ENCODE measurements at regions not wholly inside any gene's neighbourhood (a gene's known extent, or its start where the extent isn't known, plus 50 kb on each side); places are given as distances from the start of the nearest gene placed in this dataset.

- BruUV-seq (replicated peaks), result no TSS peak
- DNase-seq (ENCODE audit: low spot score), result no peak
- Histone ChIP-seq H3K4me1 (ENCODE audit: insufficient read depth, low read length, poor library complexity, severe bottlenecking) (no peaks in the 10 kb centered on the region), H2AFZ (ENCODE audit: low read length) (no peak overlapping the region), H3K9me2 (ENCODE audit: insufficient read depth, low read length) (no peaks in the 10 kb centered on the region), H3K9me3 (ENCODE audit: low read length) (no peaks in the 10 kb centered on the region), H4K20me1 (ENCODE audit: insufficient read depth, low read length) (no peaks in the 10 kb centered on the region), H3K36me3 (ENCODE audit: insufficient read depth, low read length) (no peaks in the 10 kb centered on the region), H3K27ac (ENCODE audit: low read depth, low read length, poor library complexity, severe bottlenecking) (no peak overlapping the region), H3K4me2 (ENCODE audit: low read length) (no peak overlapping the region), H3K4me3 (ENCODE audit: low read depth, low read length, poor library complexity, severe bottlenecking) (no peak overlapping the region), H3K79me2 (ENCODE audit: insufficient read depth, low read depth, low read length) (no peaks in the 10 kb centered on the region)
- ChIA-PET POLR2A (no interaction called here), CTCF (ENCODE audit: unreplicated experiment) (no interaction called here)
- intact Hi-C loops (cut with micrococcal nuclease; ENCODE audit: unreplicated experiment), result no loop called here
- no peak for TF ChIP-seq CTCF (conservative IDR thresholded peaks at IDR 0.05; ENCODE audit: low read length)
- no peak for TF ChIP-seq EZH2phosphoT487 (IDR thresholded peaks at IDR 0.05; ENCODE audit: borderline replicate concordance, low read depth, low read length)
Measured at GRCh38 chr13:106393776-106394175, 141.7 kb downstream of the EFNB2 start.

GRCh38 chr13:106391681-106392080 is 143.8 kb downstream of the EFNB2 start:
- Histone ChIP-seq H3K9me3 (ENCODE audit: low read length) (no peaks in the 10 kb centered on the region), H2AFZ (ENCODE audit: low read length) (no peak overlapping the region)
- POLR2A ChIA-PET, result no interaction called here

GRCh38 chr13:106391271-106391670 is 144.2 kb downstream of the EFNB2 start:
- TF ChIP-seq CTCF (conservative IDR thresholded peaks at IDR 0.05; ENCODE audit: low read length) (no peak), EZH2phosphoT487 (IDR thresholded peaks at IDR 0.05; ENCODE audit: borderline replicate concordance, low read depth, low read length) (no peak)
- ChIA-PET POLR2A (no interaction called here), CTCF (ENCODE audit: unreplicated experiment) (no interaction called here)
- no peaks in the 10 kb centered on the region for H3K9me2 ChIP-seq (ENCODE audit: insufficient read depth, low read length)
- H3K36me3 ChIP-seq (ENCODE audit: insufficient read depth, low read length), result no peaks in the 10 kb centered on the region
- intact Hi-C loops (cut with micrococcal nuclease; ENCODE audit: unreplicated experiment), result no loop called here
- BruUV-seq (replicated peaks), result no TSS peak
- no peak overlapping the region for H3K27ac ChIP-seq (ENCODE audit: low read depth, low read length, poor library complexity, severe bottlenecking)
- DNase-seq (ENCODE audit: low spot score), result no peak
- H3K4me2 ChIP-seq (ENCODE audit: low read length), result no peak overlapping the region
- no peaks in the 10 kb centered on the region for H3K79me2 ChIP-seq (ENCODE audit: insufficient read depth, low read depth, low read length)
- no peaks in the 10 kb centered on the region for H3K4me1 ChIP-seq (ENCODE audit: insufficient read depth, low read length, poor library complexity, severe bottlenecking)
- H3K4me3 ChIP-seq (ENCODE audit: low read depth, low read length, poor library complexity, severe bottlenecking), result no peak overlapping the region
- H3K9me3 ChIP-seq (ENCODE audit: low read length), result no peaks in the 10 kb centered on the region
- H2AFZ ChIP-seq (ENCODE audit: low read length), result no peak overlapping the region
- H4K20me1 ChIP-seq (ENCODE audit: insufficient read depth, low read length), result no peaks in the 10 kb centered on the region

More at GRCh38 chr13:106391681-106392080, 143.8 kb downstream of the EFNB2 start:
- no peaks in the 10 kb centered on the region for H3K36me3 ChIP-seq (ENCODE audit: insufficient read depth, low read length)
- H3K9me2 ChIP-seq (ENCODE audit: insufficient read depth, low read length), result no peaks in the 10 kb centered on the region
- no TSS peak for BruUV-seq (replicated peaks)
- TF ChIP-seq EZH2phosphoT487 (IDR thresholded peaks at IDR 0.05; ENCODE audit: borderline replicate concordance, low read depth, low read length) (no peak), CTCF (conservative IDR thresholded peaks at IDR 0.05; ENCODE audit: low read length) (no peak)
- no peaks in the 10 kb centered on the region for H3K79me2 ChIP-seq (ENCODE audit: insufficient read depth, low read depth, low read length)
- CTCF ChIA-PET (ENCODE audit: unreplicated experiment), result no interaction called here
- H3K4me2 ChIP-seq (ENCODE audit: low read length), result no peak overlapping the region
- no peaks in the 10 kb centered on the region for H3K4me1 ChIP-seq (ENCODE audit: insufficient read depth, low read length, poor library complexity, severe bottlenecking)
- H4K20me1 ChIP-seq (ENCODE audit: insufficient read depth, low read length), result no peaks in the 10 kb centered on the region
- H3K4me3 ChIP-seq (ENCODE audit: low read depth, low read length, poor library complexity, severe bottlenecking), result no peak overlapping the region
- intact Hi-C loops (cut with micrococcal nuclease; ENCODE audit: unreplicated experiment), result no loop called here
- DNase-seq (ENCODE audit: low spot score), result no peak
- H3K27ac ChIP-seq (ENCODE audit: low read depth, low read length, poor library complexity, severe bottlenecking), result no peak overlapping the region

Measured in OCI-LY7 (cell line).